Thyroid gland (tissue), 4 donors: ENCODE measurements at regions not wholly inside any gene's neighbourhood (a gene's known extent, or its start where the extent isn't known, plus 50 kb on each side); places are given as distances from the start of the nearest gene placed in this dataset.
"Not testable (repeated sequence)": the region's sequence is repeated elsewhere in the genome, so short reads cannot be mapped to it uniquely, and the experiment has no call there.

Experiments used
- CTCF ChIP-seq, 6 experiments: fragments of 200-600 bp in 3 of 6; fragments of 450-650 bp in 3 of 6; sonication (generic) in 3 of 6; IDR thresholded peaks; one replicate each; pipeline ENCODE4 v1.5.1; 2016 to 2019; ENCODE audit warnings: antibody characterized with exemption in 6 of 6, mild to moderate bottlenecking in 2 of 6, inconsistent platforms in 1 of 6, moderate library complexity in 1 of 6
- POLR2A ChIP-seq, 2 donors: fragments of 450-650 bp; IDR thresholded peaks; one replicate each; pipeline ENCODE4 v1.6.1; 2017; ENCODE audit warnings: antibody characterized with exemption in 2 of 2, mild to moderate bottlenecking in 2 of 2, moderate library complexity in 1 of 2

- not testable (repeated sequence) for TF ChIP-seq CTCF, POLR2A (IDR thresholded peaks at IDR 0.05)
Observed at GRCh38 chr5:82532075-82532474, 253.9 kb upstream of the RPS23 start.
